IMR-90 (cell line): ENCODE measurements at regions not wholly inside any gene's neighbourhood (a gene's known extent, or its start where the extent isn't known, plus 50 kb on each side); places are given as distances from the start of the nearest gene placed in this dataset.

ENCODE experiments used
- ATAC-seq: fragments of 200-7000 bp; cut with Tn5 transposase; 2 replicates; pipeline ENCODE4 v1.9.1; 2020; ENCODE audit warnings: low read depth, mild to moderate bottlenecking, moderate library complexity
- BruUV-seq: library from RNA; stranded (reverse); fragments of 400-500 nt; replicated peaks from 2 replicates; lab custom pipeline; 2021; lab: Mats Ljungman, UMichigan
- CTCF ChIA-PET: fragments of 300-600 bp; formaldehyde crosslinking; extraction: SDS; loops from one replicate; lab custom pipeline; 2021; ENCODE audit warnings: antibody characterized with exemption; lab: Yijun Ruan, JAX
- POLR2A ChIA-PET: fragments of 300-600 bp; sonication (Branson Sonifier 250); formaldehyde crosslinking; loops from one replicate; lab custom pipeline; 2022; ENCODE audit warnings: antibody characterized with exemption; ENCODE audit not compliant: unreplicated experiment; lab: Charles Lee
- DNase-seq: peaks from one replicate; pipeline ENCODE4 v3.0.0; 2013
- H2AFZ ChIP-seq: replicated peaks from 2 replicates; pipeline ENCODE3; 2013; ENCODE audit warnings: low read length, mild to moderate bottlenecking; ENCODE audit not compliant: poor library complexity
- H2AK5ac ChIP-seq: 2 replicates; pipeline ENCODE4 v1.6.1; 2013; ENCODE audit warnings: low read depth, low read length, inconsistent platforms
- H2AK9ac ChIP-seq: replicated peaks from 2 replicates; pipeline ENCODE3; 2013; ENCODE audit warnings: mild to moderate bottlenecking, low read depth, low read length, moderate library complexity; ENCODE audit not compliant: poor library complexity
- H2BK120ac ChIP-seq: 2 replicates; pipeline ENCODE4 v1.6.1; 2013; ENCODE audit warnings: low read depth, low read length, inconsistent platforms
- H2BK15ac ChIP-seq: 3 replicates; pipeline ENCODE4 v1.6.1; 2013; ENCODE audit warnings: low read depth, low read length, inconsistent platforms
- H2BK20ac ChIP-seq: 2 replicates; pipeline ENCODE4 v1.6.1; 2013; ENCODE audit warnings: low read depth, mild to moderate bottlenecking, inconsistent platforms, low read length, moderate library complexity
- H2BK5ac ChIP-seq: 2 replicates; pipeline ENCODE4 v1.6.1; 2013; ENCODE audit warnings: mild to moderate bottlenecking, low read depth, low read length, inconsistent platforms; ENCODE audit not compliant: poor library complexity, severe bottlenecking
- H3K14ac ChIP-seq: replicated peaks from 2 replicates; pipeline ENCODE4 v1.6.1; 2013; ENCODE audit warnings: low read depth, low read length, inconsistent platforms
- H3K18ac ChIP-seq: 2 replicates; pipeline ENCODE4 v1.6.1; 2013; ENCODE audit warnings: low read depth, low read length, control low read depth
- H3K23ac ChIP-seq: 2 replicates; pipeline ENCODE4 v1.6.1; 2013; ENCODE audit warnings: low read depth, low read length, inconsistent platforms
- H3K27ac ChIP-seq: 2 replicates; pipeline ENCODE4 v1.5.1; 2013; ENCODE audit warnings: mild to moderate bottlenecking, control low read depth, low read length; ENCODE audit not compliant: insufficient read depth
- H3K27me3 ChIP-seq: 2 replicates; pipeline ENCODE4 v1.6.1; 2013; ENCODE audit warnings: low read length; ENCODE audit not compliant: control insufficient read depth, insufficient read depth
- H3K36me3 ChIP-seq: 2 replicates; pipeline ENCODE4 v1.6.1; 2013; ENCODE audit warnings: low read length, mixed read lengths; ENCODE audit not compliant: control insufficient read depth, insufficient read depth
- H3K4ac ChIP-seq: 2 replicates; pipeline ENCODE4 v1.6.1; 2013; ENCODE audit warnings: low read depth, low read length, inconsistent platforms
- H3K4me1 ChIP-seq: 2 replicates; pipeline ENCODE4 v1.6.1; 2013; ENCODE audit warnings: low read length, mixed read lengths; ENCODE audit not compliant: control insufficient read depth, insufficient read depth
- H3K4me2 ChIP-seq: 2 replicates; pipeline ENCODE4 v1.6.1; 2013; ENCODE audit warnings: low read depth, mild to moderate bottlenecking, control low read depth, low read length, moderate library complexity
- H3K4me3 ChIP-seq: 2 replicates; pipeline ENCODE4 v1.5.1; 2013; ENCODE audit warnings: low read depth, mild to moderate bottlenecking, control low read depth, low read length, moderate library complexity; ENCODE audit not compliant: insufficient read depth
- H3K56ac ChIP-seq: 2 replicates; pipeline ENCODE4 v1.6.1; 2013; ENCODE audit warnings: low read length, inconsistent platforms; ENCODE audit not compliant: insufficient read depth; ENCODE audit errors: extremely low read depth
- H3K79me1 ChIP-seq, 2 experiments: 2 replicates each; pipeline ENCODE4 v1.6.1; 2013; ENCODE audit warnings: low read length in 2 of 2, inconsistent platforms in 1 of 2, low read depth in 1 of 2
- H3K9ac ChIP-seq: 2 replicates; pipeline ENCODE4 v1.6.1; 2013; ENCODE audit warnings: low read depth, low read length, control low read depth
- H3K9me1 ChIP-seq: 2 replicates; pipeline ENCODE4 v1.6.1; 2013; ENCODE audit warnings: low read length, inconsistent platforms; ENCODE audit not compliant: insufficient read depth
- H3K9me3 ChIP-seq: 2 replicates; pipeline ENCODE4 v1.6.1; 2013; ENCODE audit warnings: low read length; ENCODE audit not compliant: control insufficient read depth, insufficient read depth
- H4K20me1 ChIP-seq: 2 replicates; pipeline ENCODE4 v1.6.1; 2013; ENCODE audit warnings: low read length, inconsistent platforms; ENCODE audit not compliant: insufficient read depth
- H4K5ac ChIP-seq: 2 replicates; pipeline ENCODE4 v1.6.1; 2013; ENCODE audit warnings: mild to moderate bottlenecking, low read depth, low read length, control low read depth
- H4K8ac ChIP-seq, 2 experiments: 2 replicates each; pipeline ENCODE4 v1.6.1; 2013; ENCODE audit warnings: low read depth in 2 of 2, low read length in 2 of 2, control low read depth in 1 of 2, inconsistent platforms in 1 of 2
- H4K91ac ChIP-seq: 2 replicates; pipeline ENCODE4 v1.6.1; 2013; ENCODE audit warnings: low read depth, low read length, inconsistent platforms; ENCODE audit not compliant: insufficient read depth
- BHLHE40 ChIP-seq: fragments of 150-350 bp; IDR thresholded peaks from 2 replicates; pipeline ENCODE4 v1.6.1; 2016; ENCODE audit warnings: mild to moderate bottlenecking, low read depth, low read length
- ELK1 ChIP-seq: fragments of 150-350 bp; IDR thresholded peaks from 2 replicates; pipeline ENCODE4 v1.6.1; 2016; ENCODE audit warnings: low read depth, mild to moderate bottlenecking, low read length, moderate library complexity, borderline replicate concordance
- FOS ChIP-seq: fragments of 150-350 bp; IDR thresholded peaks from 2 replicates; pipeline ENCODE4 v1.6.1; 2016; ENCODE audit warnings: low read depth, low read length
- MAFK ChIP-seq: IDR thresholded peaks from 2 replicates; pipeline ENCODE4 v1.6.1; 2012; ENCODE audit warnings: low read depth, low read length, improper control_type of control experiment
- POLR2A ChIP-seq: IDR thresholded peaks from 2 replicates; pipeline ENCODE4 v1.6.1; 2012; ENCODE audit warnings: mild to moderate bottlenecking, low read depth, low read length
- RCOR1 ChIP-seq: IDR thresholded peaks from 2 replicates; pipeline ENCODE4 v1.6.1; 2012; ENCODE audit warnings: mild to moderate bottlenecking, low read length, improper control_type of control experiment; ENCODE audit not compliant: insufficient replicate concordance
- RFX5 ChIP-seq: IDR thresholded peaks from 2 replicates; pipeline ENCODE4 v1.8.0; 2012; ENCODE audit warnings: low read depth, mild to moderate bottlenecking, low read length, moderate library complexity
- SMC3 ChIP-seq: fragments of 150-350 bp; IDR thresholded peaks from 2 replicates; pipeline ENCODE4 v1.6.1; 2016; ENCODE audit warnings: low read depth, mild to moderate bottlenecking, antibody characterized with exemption, low read length, moderate library complexity
- WGBS, 2 experiments: methylation state at CpG; one replicate each; pipeline versions ENCODE4 v1.1.5 to v1.1.7; 2013; ENCODE audit warnings: missing lambda C conversion rate in 2 of 2; ENCODE audit not compliant: insufficient read length in 1 of 2; ENCODE audit errors: extremely low coverage in 2 of 2; 5-methylcytosine and 5-hydroxymethylcytosine counted together
- dilution Hi-C: fragments of 300-500 bp; cut with HindIII; formaldehyde crosslinking; loops from one replicate; pipeline ENCODE4 v1.14.3; 2018; ENCODE audit warnings: low sequenced_read_pairs; ENCODE audit not compliant: unreplicated experiment
- in situ Hi-C: fragments of 300-500 bp; cut with MboI; formaldehyde crosslinking; loops from 3 replicates; pipeline ENCODE4 v1.14.3; 2019; ENCODE audit warnings: low sequenced_read_pairs, inconsistent platforms, mixed read lengths
- intact Hi-C: fragments of 100-400 bp; cut with micrococcal nuclease; formaldehyde crosslinking; loops from 2 replicates; pipeline ENCODE4 v1.10.0; 2022

- Histone ChIP-seq H3K23ac (no peak overlapping the region), H3K9me3 (peaks cover 35% of the 10 kb centered on the region), H2AK5ac (no peak overlapping the region), H2AK9ac (no peak overlapping the region), H3K4ac (no peak overlapping the region), H3K79me1 (no peaks in the 10 kb centered on the region), H2AFZ (no peak overlapping the region), H2BK120ac (no peak overlapping the region), H3K9me1 (no peaks in the 10 kb centered on the region), H3K4me1 (no peaks in the 10 kb centered on the region), H3K27ac (no peak overlapping the region), H4K8ac (no peak overlapping the region), H3K14ac (no peak overlapping the region), H3K9ac (no peak overlapping the region), H4K5ac (no peak overlapping the region), H3K4me2 (no peak overlapping the region), H2BK20ac (no peak overlapping the region), H2BK5ac (no peak overlapping the region), H3K56ac (no peak overlapping the region), H2BK15ac (no peak overlapping the region), H3K18ac (no peak overlapping the region), H3K4me3 (no peak overlapping the region), H3K36me3 (no peaks in the 10 kb centered on the region), H4K20me1 (no peaks in the 10 kb centered on the region), H3K27me3 (no peaks in the 10 kb centered on the region), H4K91ac (no peak overlapping the region)
- intact Hi-C loops (no loop called here), in situ Hi-C loops (no loop called here), dilution Hi-C loops (no loop called here)
- WGBS, 2 experiments = 66% methylated on average over 4 of the region's 7 CpGs; no CpG with 5 or more reads in 1 of the 2 experiments
- TF ChIP-seq POLR2A (no peak), MAFK (no peak), BHLHE40 (no peak), SMC3 (no peak), RFX5 (no peak), ELK1 (no peak), RCOR1 (no peak), FOS (no peak)
- no peak for DNase-seq
- POLR2A ChIA-PET = no interaction called here
- no peak for ATAC-seq
- no TSS peak for BruUV-seq
- CTCF ChIA-PET = no interaction called here
Measured at GRCh38 chr7:57388761-57389160, 61.2 kb upstream of the ZNF716 start.
